ENCODE measurements at regions not wholly inside any gene's neighbourhood (a gene's known extent, or its start where the extent isn't known, plus 50 kb on each side); places are given as distances from the start of the nearest gene placed in this dataset.

DNA sequence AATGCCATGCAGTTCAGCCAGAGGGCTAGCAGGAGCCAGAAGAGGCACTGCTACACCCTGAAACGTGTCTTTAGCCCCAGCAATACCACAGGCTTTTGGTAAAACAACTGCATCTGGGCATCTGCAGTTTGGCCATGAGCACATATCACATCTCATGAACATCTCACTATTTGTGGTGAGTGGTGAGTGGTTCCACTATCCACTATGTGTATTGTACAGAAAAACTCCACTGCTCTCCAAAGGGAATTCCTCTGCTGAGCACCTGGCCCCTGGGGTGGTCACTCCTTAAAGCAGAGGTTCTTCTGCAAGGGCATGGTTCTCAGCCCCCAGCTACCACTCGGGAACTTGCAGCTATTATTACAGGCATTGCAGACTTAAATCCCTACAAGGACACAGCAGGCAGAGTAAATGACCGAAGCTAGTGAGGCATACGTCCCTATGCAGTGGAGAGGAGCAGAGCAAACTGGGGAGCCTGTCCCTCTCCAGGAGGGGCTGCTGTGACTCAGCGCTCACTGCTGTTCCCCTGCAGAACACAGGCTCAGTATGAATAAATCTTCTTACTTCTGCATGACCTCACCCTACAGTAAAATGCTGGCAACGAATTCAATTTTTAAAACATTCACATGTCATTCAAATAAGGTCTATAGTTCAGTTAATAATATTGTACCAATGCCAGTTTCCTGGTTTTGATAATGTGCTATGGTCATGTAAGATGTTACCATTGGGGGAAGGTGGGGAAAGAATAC is 332.4 kb upstream of the ZNF507 start:
- H3K4me3 ChIP-seq (replicated peaks; ENCODE audit: insufficient read depth, low read length), result no peak overlapping the region
- DNase-seq (ENCODE audit: low read depth in 1 of 2, low spot score in 1 of 2), result no peak
- TF ChIP-seq SPI1 (IDR thresholded peaks at IDR 0.05; ENCODE audit: borderline replicate concordance, low read depth), result no peak
- TF ChIP-seq, protein P1, sequence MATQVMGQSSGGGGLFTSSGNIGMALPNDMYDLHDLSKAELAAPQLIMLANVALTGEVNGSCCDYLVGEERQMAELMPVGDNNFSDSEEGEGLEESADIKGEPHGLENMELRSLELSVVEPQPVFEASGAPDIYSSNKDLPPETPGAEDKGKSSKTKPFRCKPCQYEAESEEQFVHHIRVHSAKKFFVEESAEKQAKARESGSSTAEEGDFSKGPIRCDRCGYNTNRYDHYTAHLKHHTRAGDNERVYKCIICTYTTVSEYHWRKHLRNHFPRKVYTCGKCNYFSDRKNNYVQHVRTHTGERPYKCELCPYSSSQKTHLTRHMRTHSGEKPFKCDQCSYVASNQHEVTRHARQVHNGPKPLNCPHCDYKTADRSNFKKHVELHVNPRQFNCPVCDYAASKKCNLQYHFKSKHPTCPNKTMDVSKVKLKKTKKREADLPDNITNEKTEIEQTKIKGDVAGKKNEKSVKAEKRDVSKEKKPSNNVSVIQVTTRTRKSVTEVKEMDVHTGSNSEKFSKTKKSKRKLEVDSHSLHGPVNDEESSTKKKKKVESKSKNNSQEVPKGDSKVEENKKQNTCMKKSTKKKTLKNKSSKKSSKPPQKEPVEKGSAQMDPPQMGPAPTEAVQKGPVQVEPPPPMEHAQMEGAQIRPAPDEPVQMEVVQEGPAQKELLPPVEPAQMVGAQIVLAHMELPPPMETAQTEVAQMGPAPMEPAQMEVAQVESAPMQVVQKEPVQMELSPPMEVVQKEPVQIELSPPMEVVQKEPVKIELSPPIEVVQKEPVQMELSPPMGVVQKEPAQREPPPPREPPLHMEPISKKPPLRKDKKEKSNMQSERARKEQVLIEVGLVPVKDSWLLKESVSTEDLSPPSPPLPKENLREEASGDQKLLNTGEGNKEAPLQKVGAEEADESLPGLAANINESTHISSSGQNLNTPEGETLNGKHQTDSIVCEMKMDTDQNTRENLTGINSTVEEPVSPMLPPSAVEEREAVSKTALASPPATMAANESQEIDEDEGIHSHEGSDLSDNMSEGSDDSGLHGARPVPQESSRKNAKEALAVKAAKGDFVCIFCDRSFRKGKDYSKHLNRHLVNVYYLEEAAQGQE (IDR thresholded peaks at IDR 0.05; ENCODE audit: insufficient replicate concordance, low read depth), result no peak
- TF ChIP-seq POLR2AphosphoS5 (IDR thresholded peaks at IDR 0.05; ENCODE audit: low read depth), result no peak
- no peak for TF ChIP-seq GABPA (IDR thresholded peaks at IDR 0.05; ENCODE audit: low read depth)
- TF ChIP-seq, protein P2, sequence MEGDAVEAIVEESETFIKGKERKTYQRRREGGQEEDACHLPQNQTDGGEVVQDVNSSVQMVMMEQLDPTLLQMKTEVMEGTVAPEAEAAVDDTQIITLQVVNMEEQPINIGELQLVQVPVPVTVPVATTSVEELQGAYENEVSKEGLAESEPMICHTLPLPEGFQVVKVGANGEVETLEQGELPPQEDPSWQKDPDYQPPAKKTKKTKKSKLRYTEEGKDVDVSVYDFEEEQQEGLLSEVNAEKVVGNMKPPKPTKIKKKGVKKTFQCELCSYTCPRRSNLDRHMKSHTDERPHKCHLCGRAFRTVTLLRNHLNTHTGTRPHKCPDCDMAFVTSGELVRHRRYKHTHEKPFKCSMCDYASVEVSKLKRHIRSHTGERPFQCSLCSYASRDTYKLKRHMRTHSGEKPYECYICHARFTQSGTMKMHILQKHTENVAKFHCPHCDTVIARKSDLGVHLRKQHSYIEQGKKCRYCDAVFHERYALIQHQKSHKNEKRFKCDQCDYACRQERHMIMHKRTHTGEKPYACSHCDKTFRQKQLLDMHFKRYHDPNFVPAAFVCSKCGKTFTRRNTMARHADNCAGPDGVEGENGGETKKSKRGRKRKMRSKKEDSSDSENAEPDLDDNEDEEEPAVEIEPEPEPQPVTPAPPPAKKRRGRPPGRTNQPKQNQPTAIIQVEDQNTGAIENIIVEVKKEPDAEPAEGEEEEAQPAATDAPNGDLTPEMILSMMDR (IDR thresholded peaks at IDR 0.05; ENCODE audit: insufficient read depth, low read length), result no peak
- no peak overlapping the region for H3K27ac ChIP-seq (replicated peaks)
- H3K27me3 ChIP-seq (ENCODE audit: insufficient read depth, poor library complexity, severe bottlenecking), result no peaks in the 10 kb centered on the region

DNA sequence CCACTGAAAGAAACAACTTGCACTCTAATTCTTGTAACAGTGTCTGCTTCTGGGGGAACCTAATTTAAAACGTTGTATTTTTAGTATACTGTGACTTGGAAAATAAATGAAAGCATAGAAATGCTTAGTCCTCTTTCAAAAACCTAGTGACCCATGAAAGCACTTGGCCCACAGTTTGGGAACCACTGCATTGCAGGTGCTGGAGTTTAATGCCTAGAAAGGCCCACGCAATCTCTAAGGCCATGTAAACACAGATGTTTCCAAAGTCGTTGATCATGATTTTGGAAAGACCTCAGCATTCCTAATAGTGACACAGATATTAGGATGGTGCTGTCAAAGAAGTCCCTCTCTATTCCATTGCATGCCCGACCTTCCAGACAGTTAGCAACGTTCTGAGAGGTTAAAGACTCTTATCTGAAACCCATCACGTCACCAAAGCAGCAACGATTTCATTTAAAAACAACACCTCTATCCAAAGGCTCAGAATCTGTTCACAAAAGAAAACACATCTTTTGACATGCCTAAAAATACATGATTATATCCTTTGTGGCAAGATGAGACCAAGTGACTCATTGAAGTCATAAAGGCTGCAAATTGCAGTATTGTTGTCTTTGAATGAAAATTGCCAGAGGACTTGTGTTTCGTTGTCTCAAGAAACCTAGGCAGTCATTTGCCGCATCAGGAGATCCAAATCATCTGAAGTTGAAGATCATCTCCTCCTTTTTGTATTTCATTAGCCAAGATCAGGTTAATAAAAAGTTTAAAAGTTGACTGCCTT is 328.0 kb upstream of the ZNF507 start:
- Histone ChIP-seq H3K27ac (replicated peaks) (no peak overlapping the region), H3K27me3 (ENCODE audit: insufficient read depth, poor library complexity, severe bottlenecking) (no peaks in the 10 kb centered on the region), H3K4me3 (replicated peaks; ENCODE audit: insufficient read depth, low read length) (no peak overlapping the region)
- TF ChIP-seq, protein P1 (IDR thresholded peaks at IDR 0.05; ENCODE audit: insufficient replicate concordance, low read depth), result no peak
- TF ChIP-seq POLR2AphosphoS5 (IDR thresholded peaks at IDR 0.05; ENCODE audit: low read depth) (no peak), SPI1 (IDR thresholded peaks at IDR 0.05; ENCODE audit: borderline replicate concordance, low read depth) (no peak), GABPA (IDR thresholded peaks at IDR 0.05; ENCODE audit: low read depth) (no peak)
- TF ChIP-seq, protein P2 (IDR thresholded peaks at IDR 0.05; ENCODE audit: insufficient read depth, low read length), result no peak
- DNase-seq (ENCODE audit: low read depth in 1 of 2, low spot score in 1 of 2), result no peak

DNA sequence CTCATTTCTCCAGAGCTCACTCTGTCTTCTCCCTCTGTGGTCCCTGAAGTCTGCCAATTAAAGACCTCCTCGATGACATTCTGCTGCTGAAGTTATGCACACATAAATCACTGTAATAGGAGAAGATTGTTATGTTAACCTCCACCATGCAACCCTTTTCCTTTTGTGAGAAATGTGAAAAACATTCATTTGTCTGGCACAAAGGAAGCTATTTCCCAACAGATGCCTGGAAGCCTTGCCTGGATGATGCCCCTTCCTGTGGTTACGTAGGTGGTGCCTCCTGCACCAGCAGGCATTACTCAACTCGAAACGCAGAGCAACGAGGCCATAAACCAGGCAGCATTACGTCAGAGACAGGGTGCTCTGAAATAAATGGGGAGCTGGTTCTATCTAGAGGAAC is 327.4 kb upstream of the ZNF507 start:
- Histone ChIP-seq H3K27me3 (ENCODE audit: insufficient read depth, poor library complexity, severe bottlenecking) (no peaks in the 10 kb centered on the region), H3K27ac (replicated peaks) (no peak overlapping the region), H3K4me3 (replicated peaks; ENCODE audit: insufficient read depth, low read length) (no peak overlapping the region)
- TF ChIP-seq SPI1 (IDR thresholded peaks at IDR 0.05; ENCODE audit: borderline replicate concordance, low read depth) (no peak), GABPA (IDR thresholded peaks at IDR 0.05; ENCODE audit: low read depth) (no peak)
- TF ChIP-seq, protein P2 (IDR thresholded peaks at IDR 0.05; ENCODE audit: insufficient read depth, low read length), result no peak
- no peak for DNase-seq (ENCODE audit: low read depth in 1 of 2, low spot score in 1 of 2)

All from HL-60 (cell line).